ENCODE measurements at regions not wholly inside any gene's neighbourhood (a gene's known extent, or its start where the extent isn't known, plus 50 kb on each side); places are given as distances from the start of the nearest gene placed in this dataset.

DNA sequence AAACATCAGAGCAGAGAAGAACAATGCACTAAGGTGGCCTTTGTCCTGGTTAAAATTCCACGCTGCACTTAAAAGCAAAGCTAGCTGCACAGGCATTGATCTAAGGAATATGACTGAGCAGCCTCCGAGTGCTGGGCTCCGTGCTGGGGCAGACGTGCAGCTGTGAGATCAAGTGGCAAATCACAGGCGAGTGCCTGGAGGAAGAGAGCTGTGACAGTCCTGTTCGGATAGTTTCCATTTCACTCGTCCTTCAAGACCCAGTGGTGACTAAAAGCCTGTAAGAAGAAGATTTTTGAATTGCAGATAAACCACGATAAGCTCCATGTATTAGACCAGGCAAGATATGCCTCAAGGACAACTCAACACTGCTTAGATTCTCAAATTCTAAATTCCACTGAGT lies 247.9 kb downstream of the ANKRD60 start:
- TF ChIP-seq, protein P1, sequence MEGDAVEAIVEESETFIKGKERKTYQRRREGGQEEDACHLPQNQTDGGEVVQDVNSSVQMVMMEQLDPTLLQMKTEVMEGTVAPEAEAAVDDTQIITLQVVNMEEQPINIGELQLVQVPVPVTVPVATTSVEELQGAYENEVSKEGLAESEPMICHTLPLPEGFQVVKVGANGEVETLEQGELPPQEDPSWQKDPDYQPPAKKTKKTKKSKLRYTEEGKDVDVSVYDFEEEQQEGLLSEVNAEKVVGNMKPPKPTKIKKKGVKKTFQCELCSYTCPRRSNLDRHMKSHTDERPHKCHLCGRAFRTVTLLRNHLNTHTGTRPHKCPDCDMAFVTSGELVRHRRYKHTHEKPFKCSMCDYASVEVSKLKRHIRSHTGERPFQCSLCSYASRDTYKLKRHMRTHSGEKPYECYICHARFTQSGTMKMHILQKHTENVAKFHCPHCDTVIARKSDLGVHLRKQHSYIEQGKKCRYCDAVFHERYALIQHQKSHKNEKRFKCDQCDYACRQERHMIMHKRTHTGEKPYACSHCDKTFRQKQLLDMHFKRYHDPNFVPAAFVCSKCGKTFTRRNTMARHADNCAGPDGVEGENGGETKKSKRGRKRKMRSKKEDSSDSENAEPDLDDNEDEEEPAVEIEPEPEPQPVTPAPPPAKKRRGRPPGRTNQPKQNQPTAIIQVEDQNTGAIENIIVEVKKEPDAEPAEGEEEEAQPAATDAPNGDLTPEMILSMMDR (IDR thresholded peaks at IDR 0.05 in 2 of 3, conservative IDR thresholded peaks at IDR 0.05 in 1 of 3; ENCODE audit: control insufficient read depth in 2 of 3, extremely low read depth in 1 of 3, insufficient read depth in 1 of 3, low read depth in 3 of 3, low read length in 3 of 3), result no peak
- TF ChIP-seq, protein P2, sequence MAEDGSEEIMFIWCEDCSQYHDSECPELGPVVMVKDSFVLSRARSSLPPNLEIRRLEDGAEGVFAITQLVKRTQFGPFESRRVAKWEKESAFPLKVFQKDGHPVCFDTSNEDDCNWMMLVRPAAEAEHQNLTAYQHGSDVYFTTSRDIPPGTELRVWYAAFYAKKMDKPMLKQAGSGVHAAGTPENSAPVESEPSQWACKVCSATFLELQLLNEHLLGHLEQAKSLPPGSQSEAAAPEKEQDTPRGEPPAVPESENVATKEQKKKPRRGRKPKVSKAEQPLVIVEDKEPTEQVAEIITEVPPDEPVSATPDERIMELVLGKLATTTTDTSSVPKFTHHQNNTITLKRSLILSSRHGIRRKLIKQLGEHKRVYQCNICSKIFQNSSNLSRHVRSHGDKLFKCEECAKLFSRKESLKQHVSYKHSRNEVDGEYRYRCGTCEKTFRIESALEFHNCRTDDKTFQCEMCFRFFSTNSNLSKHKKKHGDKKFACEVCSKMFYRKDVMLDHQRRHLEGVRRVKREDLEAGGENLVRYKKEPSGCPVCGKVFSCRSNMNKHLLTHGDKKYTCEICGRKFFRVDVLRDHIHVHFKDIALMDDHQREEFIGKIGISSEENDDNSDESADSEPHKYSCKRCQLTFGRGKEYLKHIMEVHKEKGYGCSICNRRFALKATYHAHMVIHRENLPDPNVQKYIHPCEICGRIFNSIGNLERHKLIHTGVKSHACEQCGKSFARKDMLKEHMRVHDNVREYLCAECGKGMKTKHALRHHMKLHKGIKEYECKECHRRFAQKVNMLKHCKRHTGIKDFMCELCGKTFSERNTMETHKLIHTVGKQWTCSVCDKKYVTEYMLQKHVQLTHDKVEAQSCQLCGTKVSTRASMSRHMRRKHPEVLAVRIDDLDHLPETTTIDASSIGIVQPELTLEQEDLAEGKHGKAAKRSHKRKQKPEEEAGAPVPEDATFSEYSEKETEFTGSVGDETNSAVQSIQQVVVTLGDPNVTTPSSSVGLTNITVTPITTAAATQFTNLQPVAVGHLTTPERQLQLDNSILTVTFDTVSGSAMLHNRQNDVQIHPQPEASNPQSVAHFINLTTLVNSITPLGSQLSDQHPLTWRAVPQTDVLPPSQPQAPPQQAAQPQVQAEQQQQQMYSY (CRISPR knock-in tag; IDR thresholded peaks at IDR 0.05), result no peak
- TF ChIP-seq, protein P3, sequence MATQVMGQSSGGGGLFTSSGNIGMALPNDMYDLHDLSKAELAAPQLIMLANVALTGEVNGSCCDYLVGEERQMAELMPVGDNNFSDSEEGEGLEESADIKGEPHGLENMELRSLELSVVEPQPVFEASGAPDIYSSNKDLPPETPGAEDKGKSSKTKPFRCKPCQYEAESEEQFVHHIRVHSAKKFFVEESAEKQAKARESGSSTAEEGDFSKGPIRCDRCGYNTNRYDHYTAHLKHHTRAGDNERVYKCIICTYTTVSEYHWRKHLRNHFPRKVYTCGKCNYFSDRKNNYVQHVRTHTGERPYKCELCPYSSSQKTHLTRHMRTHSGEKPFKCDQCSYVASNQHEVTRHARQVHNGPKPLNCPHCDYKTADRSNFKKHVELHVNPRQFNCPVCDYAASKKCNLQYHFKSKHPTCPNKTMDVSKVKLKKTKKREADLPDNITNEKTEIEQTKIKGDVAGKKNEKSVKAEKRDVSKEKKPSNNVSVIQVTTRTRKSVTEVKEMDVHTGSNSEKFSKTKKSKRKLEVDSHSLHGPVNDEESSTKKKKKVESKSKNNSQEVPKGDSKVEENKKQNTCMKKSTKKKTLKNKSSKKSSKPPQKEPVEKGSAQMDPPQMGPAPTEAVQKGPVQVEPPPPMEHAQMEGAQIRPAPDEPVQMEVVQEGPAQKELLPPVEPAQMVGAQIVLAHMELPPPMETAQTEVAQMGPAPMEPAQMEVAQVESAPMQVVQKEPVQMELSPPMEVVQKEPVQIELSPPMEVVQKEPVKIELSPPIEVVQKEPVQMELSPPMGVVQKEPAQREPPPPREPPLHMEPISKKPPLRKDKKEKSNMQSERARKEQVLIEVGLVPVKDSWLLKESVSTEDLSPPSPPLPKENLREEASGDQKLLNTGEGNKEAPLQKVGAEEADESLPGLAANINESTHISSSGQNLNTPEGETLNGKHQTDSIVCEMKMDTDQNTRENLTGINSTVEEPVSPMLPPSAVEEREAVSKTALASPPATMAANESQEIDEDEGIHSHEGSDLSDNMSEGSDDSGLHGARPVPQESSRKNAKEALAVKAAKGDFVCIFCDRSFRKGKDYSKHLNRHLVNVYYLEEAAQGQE (IDR thresholded peaks at IDR 0.05; ENCODE audit: low read depth, low read length), result no peak
- no peak for TF ChIP-seq ZNF274 (IDR thresholded peaks at IDR 0.05; ENCODE audit: insufficient read depth, insufficient read length)

Data from GM12878 (cell line).